Activated CD8-positive, alpha-beta T cell treated with anti-CD3 and anti-CD28 coated beads for 36 hours (primary cell): ENCODE measurements at regions not wholly inside any gene's neighbourhood (a gene's known extent, or its start where the extent isn't known, plus 50 kb on each side); places are given as distances from the start of the nearest gene placed in this dataset.

ENCODE experiments used
- ATAC-seq: fragments of 200-7000 bp; cut with Tn5 transposase; one replicate; pipeline ENCODE4 v1.10.0; 2021; ENCODE audit warnings: mild to moderate bottlenecking, moderate library complexity
- CTCF ChIA-PET: fragments of 350-600 bp; sonication (Branson Sonifier 250); formaldehyde crosslinking; loops from one replicate; lab custom pipeline; 2021; ENCODE audit warnings: antibody characterized with exemption; lab: Charles Lee
- POLR2A ChIA-PET: fragments of 350-600 bp; sonication (Branson Sonifier 250); formaldehyde crosslinking; loops from one replicate; lab custom pipeline; 2021; ENCODE audit warnings: antibody characterized with exemption; lab: Charles Lee
- DNase-seq: peaks from one replicate; pipeline ENCODE4 v3.0.0-alpha.2; 2020
- H3K27ac Mint-ChIP-seq: one replicate; pipeline ENCODE4 v1.8.0; 2021; ENCODE audit warnings: mild to moderate bottlenecking, mixed read lengths
- H3K27me3 Mint-ChIP-seq: one replicate; pipeline ENCODE4 v1.8.0; 2021; ENCODE audit warnings: mixed read lengths
- H3K36me3 Mint-ChIP-seq: one replicate; pipeline ENCODE4 v1.8.0; 2021; ENCODE audit warnings: low read depth, mixed read lengths
- H3K4me1 Mint-ChIP-seq: one replicate; pipeline ENCODE4 v1.8.0; 2021; ENCODE audit warnings: low read depth, mixed read lengths
- H3K4me3 Mint-ChIP-seq: one replicate; pipeline ENCODE4 v1.8.0; 2021; ENCODE audit warnings: mild to moderate bottlenecking, moderate library complexity, mixed read lengths
- H3K9me3 Mint-ChIP-seq: one replicate; pipeline ENCODE4 v1.8.0; 2021; ENCODE audit warnings: mixed read lengths
- CTCF ChIP-seq: fragments of 200-600 bp; IDR thresholded peaks from one replicate; pipeline ENCODE4 v1.8.0; 2022; ENCODE audit warnings: antibody characterized with exemption, mild to moderate bottlenecking
- intact Hi-C: fragments of 100-400 bp; cut with micrococcal nuclease; formaldehyde crosslinking; loops from one replicate; pipeline ENCODE4 v1.10.0; 2022

GRCh38 chr14:81886588-81886987 is 352.9 kb upstream of the SEL1L start:
- ATAC-seq: no peak

GRCh38 chr14:81889529-81889928 is 355.9 kb upstream of the SEL1L start:
- POLR2A ChIA-PET: no interaction called here
- DNase-seq (no peak), ATAC-seq (no peak)
- intact Hi-C loops: no loop called here
- Mint-ChIP-seq H3K27ac (no peak overlapping the region), H3K9me3 (peaks cover 2% of the 10 kb centered on the region), H3K4me3 (no peak overlapping the region), H3K27me3 (no peaks in the 10 kb centered on the region), H3K4me1 (no peaks in the 10 kb centered on the region), H3K36me3 (no peaks in the 10 kb centered on the region)
- no peak for TF ChIP-seq CTCF
- CTCF ChIA-PET: no interaction called here

More at GRCh38 chr14:81886588-81886987, 352.9 kb upstream of the SEL1L start:
- Mint-ChIP-seq H3K27ac (no peak overlapping the region), H3K36me3 (no peaks in the 10 kb centered on the region), H3K9me3 (peaks cover 4% of the 10 kb centered on the region), H3K4me3 (no peak overlapping the region), H3K27me3 (no peaks in the 10 kb centered on the region), H3K4me1 (no peaks in the 10 kb centered on the region)
- no peak for DNase-seq
- CTCF ChIA-PET: no interaction called here
- TF ChIP-seq CTCF: no peak
- POLR2A ChIA-PET: no interaction called here
- intact Hi-C loops: no loop called here

GRCh38 chr14:81890020-81890419 is 356.4 kb upstream of the SEL1L start:
- H3K27me3 Mint-ChIP-seq: no peaks in the 10 kb centered on the region
- no peak overlapping the region for H3K27ac Mint-ChIP-seq
- ChIA-PET CTCF (no interaction called here), POLR2A (no interaction called here)
- H3K4me1 Mint-ChIP-seq: no peaks in the 10 kb centered on the region
- no peaks in the 10 kb centered on the region for H3K36me3 Mint-ChIP-seq
- no peak overlapping the region for H3K4me3 Mint-ChIP-seq
- TF ChIP-seq CTCF: no peak
- peaks cover 2% of the 10 kb centered on the region for H3K9me3 Mint-ChIP-seq
- ATAC-seq: no peak
- DNase-seq: no peak
- intact Hi-C loops: no loop called here

GRCh38 chr14:81903477-81903876 is 369.8 kb upstream of the SEL1L start:
- intact Hi-C loops: no loop called here
- no peaks in the 10 kb centered on the region for H3K36me3 Mint-ChIP-seq
- no peaks in the 10 kb centered on the region for H3K27me3 Mint-ChIP-seq
- peaks cover 9% of the 10 kb centered on the region for H3K9me3 Mint-ChIP-seq
- TF ChIP-seq CTCF: no peak
- no peak overlapping the region for H3K27ac Mint-ChIP-seq
- H3K4me1 Mint-ChIP-seq: no peaks in the 10 kb centered on the region
- CTCF ChIA-PET: no interaction called here
- POLR2A ChIA-PET: no interaction called here
- DNase-seq: no peak
- no peak for ATAC-seq
- H3K4me3 Mint-ChIP-seq: no peak overlapping the region

GRCh38 chr14:81927070-81927469 is 393.4 kb upstream of the SEL1L start:
- no peaks in the 10 kb centered on the region for H3K36me3 Mint-ChIP-seq
- DNase-seq (no peak), ATAC-seq (no peak)
- no peak overlapping the region for H3K4me3 Mint-ChIP-seq
- intact Hi-C loops: no loop called here
- no peak overlapping the region for H3K27ac Mint-ChIP-seq
- H3K4me1 Mint-ChIP-seq: no peaks in the 10 kb centered on the region
- ChIA-PET POLR2A (no interaction called here), CTCF (no interaction called here)
- TF ChIP-seq CTCF: no peak
- H3K9me3 Mint-ChIP-seq: peaks cover 2% of the 10 kb centered on the region
- no peaks in the 10 kb centered on the region for H3K27me3 Mint-ChIP-seq
